Choroid plexus epithelial cell (primary cell): ENCODE measurements at regions not wholly inside any gene's neighbourhood (a gene's known extent, or its start where the extent isn't known, plus 50 kb on each side); places are given as distances from the start of the nearest gene placed in this dataset.
"Not testable (repeated sequence)": the region's sequence is repeated elsewhere in the genome, so short reads cannot be mapped to it uniquely, and the experiment has no call there.

ENCODE experiments used
- DNase-seq: peaks from one replicate; pipeline ENCODE4 v3.0.0-alpha.2; 2010; ENCODE audit warnings: low read depth
- H3K4me3 ChIP-seq: 2 replicates; pipeline ENCODE4 v1.5.1; 2011; ENCODE audit warnings: low read depth, mild to moderate bottlenecking, control low read depth, low read length, moderate library complexity
- CTCF ChIP-seq: conservative IDR thresholded peaks from 2 replicates; pipeline ENCODE4 v1.5.1; 2011; ENCODE audit warnings: low read depth, mild to moderate bottlenecking, control low read depth, inconsistent platforms, low read length, moderate library complexity

- no peak for TF ChIP-seq CTCF
- H3K4me3 ChIP-seq = no peak overlapping the region
Measured at GRCh38 chr2:122703676-122704075, 948.2 kb downstream of the TSN start.

GRCh38 chr2:122704109-122704563, 948.7 kb downstream of the TSN start:
- TF ChIP-seq CTCF = no peak
- H3K4me3 ChIP-seq = no peak overlapping the region
- no peak for DNase-seq

More at GRCh38 chr2:122703676-122704075, 948.2 kb downstream of the TSN start:
- DNase-seq = no peak

GRCh38 chr2:122705746-122706145, 950.3 kb downstream of the TSN start:
- TF ChIP-seq CTCF = no peak
- H3K4me3 ChIP-seq = no peak overlapping the region
- DNase-seq = no peak

- DNase-seq = no peak
- no peak overlapping the region for H3K4me3 ChIP-seq
Measured at GRCh38 chr2:122706757-122707223, 951.3 kb downstream of the TSN start.

GRCh38 chr2:122707224-122707824, 951.9 kb downstream of the TSN start:
- no peak for TF ChIP-seq CTCF

More at GRCh38 chr2:122706757-122707223, 951.3 kb downstream of the TSN start:
- TF ChIP-seq CTCF = no peak

GRCh38 chr2:122710049-122710448, 954.6 kb downstream of the TSN start:
- no peak for TF ChIP-seq CTCF
- no peak for DNase-seq
- H3K4me3 ChIP-seq = no peak overlapping the region

More at GRCh38 chr2:122707224-122707824, 951.9 kb downstream of the TSN start:
- H3K4me3 ChIP-seq = no peak overlapping the region
- DNase-seq = no peak

GRCh38 chr2:122713800-122714199, 958.3 kb downstream of the TSN start:
- no peak for DNase-seq
- TF ChIP-seq CTCF = no peak
- no peak overlapping the region for H3K4me3 ChIP-seq

- DNase-seq, H3K4me3 ChIP-seq: not testable (repeated sequence)
Measured at GRCh38 chr2:122720822-122721221, 965.4 kb downstream of the TSN start.
